NB4 (cell line): ENCODE measurements at regions not wholly inside any gene's neighbourhood (a gene's known extent, or its start where the extent isn't known, plus 50 kb on each side); places are given as distances from the start of the nearest gene placed in this dataset.
"Not testable (repeated sequence)": the region's sequence is repeated elsewhere in the genome, so short reads cannot be mapped to it uniquely, and the experiment has no call there.

Experiments
- DNase-seq: peaks from one replicate; pipeline ENCODE4 v3.0.0; 2010; ENCODE audit warnings: low read depth
- H3K4me3 ChIP-seq: one replicate; pipeline ENCODE4 v1.5.1; 2011; ENCODE audit warnings: mild to moderate bottlenecking, low read depth, low read length, moderate library complexity
- MYC ChIP-seq: IDR thresholded peaks from 2 replicates; pipeline ENCODE4 v1.6.1; 2011; ENCODE audit warnings: low read depth, low read length
- POLR2A ChIP-seq: IDR thresholded peaks from 2 replicates; pipeline ENCODE4 v1.6.1; 2011; ENCODE audit warnings: mild to moderate bottlenecking; ENCODE audit not compliant: insufficient read length; ENCODE audit errors: extremely low read depth
- TF ChIP-seq, protein P1 (sequence below): IDR thresholded peaks from 2 replicates; pipeline ENCODE4 v1.6.1; 2011; ENCODE audit warnings: low read depth, low read length
- TF ChIP-seq, protein P2 (sequence below): IDR thresholded peaks from one replicate; pipeline ENCODE4 v1.5.1; 2012; ENCODE audit warnings: low read depth, low read length

DNA sequence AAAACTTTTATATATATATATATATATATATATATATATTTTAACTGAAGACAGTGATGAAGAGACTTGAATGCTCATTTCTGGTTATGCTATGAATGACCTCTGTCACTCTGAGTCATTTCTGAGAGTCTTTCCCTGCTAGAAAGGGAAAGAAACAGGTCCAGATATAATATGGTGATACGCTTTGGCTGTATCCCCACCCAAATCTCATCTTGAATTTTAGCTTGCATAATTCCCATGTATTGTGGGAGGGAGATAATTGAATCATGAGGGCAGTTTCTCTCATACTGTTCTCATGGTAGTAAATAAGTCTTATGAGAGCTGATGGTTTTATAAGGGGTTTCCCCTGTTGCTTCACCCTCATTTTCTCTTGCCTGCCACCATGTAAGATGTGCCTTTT is 254.1 kb upstream of the IGFBP7 start:
- H3K4me3 ChIP-seq, result no peak overlapping the region
- no peak for TF ChIP-seq POLR2A
- no peak for TF ChIP-seq MYC
- no peak for DNase-seq

DNA sequence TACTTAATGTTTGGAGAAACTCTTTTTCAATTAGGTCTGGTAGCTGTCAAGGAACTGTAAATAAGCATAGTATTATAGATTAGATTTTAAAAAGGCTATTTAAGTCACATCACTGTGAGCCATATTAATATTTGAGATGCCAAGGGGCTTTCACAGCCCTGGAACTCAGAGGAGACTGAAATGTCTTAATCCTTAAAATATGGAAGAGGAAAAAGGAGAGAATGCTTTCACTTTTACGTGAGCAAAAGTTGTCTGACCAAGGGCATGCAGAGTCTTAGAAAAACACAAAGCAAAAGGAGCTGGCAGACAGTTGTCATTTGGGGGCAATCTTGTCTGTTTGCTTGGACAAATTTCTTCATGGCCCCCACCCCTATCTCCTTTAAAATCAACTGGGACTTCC is 253.2 kb upstream of the IGFBP7 start:
- TF ChIP-seq, protein P1, sequence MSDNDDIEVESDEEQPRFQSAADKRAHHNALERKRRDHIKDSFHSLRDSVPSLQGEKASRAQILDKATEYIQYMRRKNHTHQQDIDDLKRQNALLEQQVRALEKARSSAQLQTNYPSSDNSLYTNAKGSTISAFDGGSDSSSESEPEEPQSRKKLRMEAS, result no peak
- TF ChIP-seq, protein P2, sequence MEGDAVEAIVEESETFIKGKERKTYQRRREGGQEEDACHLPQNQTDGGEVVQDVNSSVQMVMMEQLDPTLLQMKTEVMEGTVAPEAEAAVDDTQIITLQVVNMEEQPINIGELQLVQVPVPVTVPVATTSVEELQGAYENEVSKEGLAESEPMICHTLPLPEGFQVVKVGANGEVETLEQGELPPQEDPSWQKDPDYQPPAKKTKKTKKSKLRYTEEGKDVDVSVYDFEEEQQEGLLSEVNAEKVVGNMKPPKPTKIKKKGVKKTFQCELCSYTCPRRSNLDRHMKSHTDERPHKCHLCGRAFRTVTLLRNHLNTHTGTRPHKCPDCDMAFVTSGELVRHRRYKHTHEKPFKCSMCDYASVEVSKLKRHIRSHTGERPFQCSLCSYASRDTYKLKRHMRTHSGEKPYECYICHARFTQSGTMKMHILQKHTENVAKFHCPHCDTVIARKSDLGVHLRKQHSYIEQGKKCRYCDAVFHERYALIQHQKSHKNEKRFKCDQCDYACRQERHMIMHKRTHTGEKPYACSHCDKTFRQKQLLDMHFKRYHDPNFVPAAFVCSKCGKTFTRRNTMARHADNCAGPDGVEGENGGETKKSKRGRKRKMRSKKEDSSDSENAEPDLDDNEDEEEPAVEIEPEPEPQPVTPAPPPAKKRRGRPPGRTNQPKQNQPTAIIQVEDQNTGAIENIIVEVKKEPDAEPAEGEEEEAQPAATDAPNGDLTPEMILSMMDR, result no peak
- TF ChIP-seq POLR2A, result no peak
- TF ChIP-seq MYC, result no peak

DNA sequence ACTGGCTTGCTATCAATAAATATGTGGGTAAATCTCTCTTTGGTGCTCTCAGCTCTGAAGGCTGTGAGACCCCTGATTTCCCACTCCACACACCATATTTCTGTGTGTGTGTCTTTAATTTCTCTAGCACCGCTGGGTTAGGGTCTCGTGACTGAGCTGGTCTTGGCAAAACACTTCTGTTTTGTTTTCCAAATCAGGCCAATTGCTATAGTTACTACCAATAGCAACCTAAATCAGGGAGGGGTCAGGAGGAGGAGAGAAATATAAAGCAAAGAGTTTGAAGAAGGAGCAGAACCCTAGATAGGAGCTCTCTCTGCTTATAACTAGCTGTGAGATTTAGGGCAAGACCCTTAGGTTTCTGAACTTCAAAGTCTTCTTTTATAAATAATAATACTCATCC is 250.5 kb upstream of the IGFBP7 start:
- TF ChIP-seq, protein P2, result no peak
- TF ChIP-seq POLR2A, result no peak
- no peak overlapping the region for H3K4me3 ChIP-seq
- DNase-seq, result no peak

More for the DNA sequence above, 253.2 kb upstream of the IGFBP7 start:
- no peak overlapping the region for H3K4me3 ChIP-seq
- peak; percentile 8 for DNase-seq

DNA sequence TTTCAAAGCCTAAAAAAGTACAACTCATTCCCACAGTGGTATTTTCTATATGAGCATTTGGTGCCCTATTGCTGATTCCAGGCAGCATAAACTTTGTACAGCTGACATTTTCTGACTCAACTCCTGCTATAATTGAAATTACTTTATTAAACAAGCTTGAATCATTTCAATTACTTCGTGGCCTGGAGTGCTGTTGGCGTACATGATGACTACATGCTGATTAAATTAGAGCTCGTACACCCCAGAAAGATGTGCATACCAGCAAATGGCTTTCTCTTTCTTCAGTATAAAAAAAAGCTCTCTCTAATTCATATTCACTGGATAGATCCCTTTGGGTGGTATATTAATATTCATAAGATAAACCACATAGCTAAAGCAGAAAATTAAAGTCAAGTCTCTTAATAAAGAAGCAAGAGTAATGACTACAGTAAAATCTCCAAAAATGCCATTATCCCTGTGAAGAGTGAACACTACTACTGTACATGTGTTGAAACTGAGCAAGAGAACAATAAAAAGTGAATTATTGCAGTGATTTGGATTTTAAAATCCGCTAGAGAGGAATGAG is 245.0 kb upstream of the IGFBP7 start:
- TF ChIP-seq MYC, result no peak
- TF ChIP-seq, protein P1, result no peak
- DNase-seq, result no peak
- H3K4me3 ChIP-seq, result no peak overlapping the region

DNA sequence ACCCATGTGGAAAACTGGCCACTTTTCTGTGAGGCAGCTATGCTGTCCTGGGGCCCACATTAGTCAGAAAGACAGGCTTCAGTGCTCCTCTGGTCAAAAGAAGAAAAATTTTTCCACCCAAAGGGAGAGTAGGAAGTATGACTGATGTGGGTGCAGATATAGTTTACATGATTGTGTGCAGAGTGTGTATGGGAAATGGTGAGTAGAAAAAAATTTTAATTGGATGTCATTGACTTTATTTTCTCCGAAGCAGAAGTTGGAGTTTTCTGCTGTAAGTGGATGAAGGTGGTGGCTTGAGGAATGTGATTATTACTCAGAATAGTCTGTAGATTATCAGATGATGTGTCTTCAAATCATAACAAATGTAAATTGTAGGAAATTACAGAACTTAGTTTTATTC is 241.5 kb upstream of the IGFBP7 start:
- no peak overlapping the region for H3K4me3 ChIP-seq
- TF ChIP-seq, protein P2, result no peak
- TF ChIP-seq, protein P1, result no peak
- TF ChIP-seq MYC, result no peak
- no peak for DNase-seq

DNA sequence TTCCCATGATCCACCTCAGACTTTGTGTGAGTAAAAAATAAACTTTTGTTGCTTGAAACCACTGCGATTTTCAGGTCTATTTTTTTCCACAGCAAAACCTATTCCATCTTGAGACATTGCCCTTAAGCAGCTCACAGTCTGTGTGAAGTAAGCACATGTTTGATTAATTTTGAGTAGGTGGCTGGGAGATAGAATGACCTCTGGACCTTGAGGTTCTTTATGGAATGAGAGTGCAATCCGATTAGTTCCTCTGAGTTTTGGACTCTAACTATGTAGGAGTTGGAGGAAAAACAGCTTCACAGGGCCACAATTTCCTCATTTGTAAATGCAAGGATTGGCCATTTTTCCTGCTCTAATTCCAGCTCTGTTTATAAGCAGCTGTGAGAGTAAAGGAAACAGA is 234.1 kb upstream of the IGFBP7 start:
- TF ChIP-seq, protein P2, result no peak
- no peak for TF ChIP-seq POLR2A
- no peak for DNase-seq
- H3K4me3 ChIP-seq, result no peak overlapping the region

DNA sequence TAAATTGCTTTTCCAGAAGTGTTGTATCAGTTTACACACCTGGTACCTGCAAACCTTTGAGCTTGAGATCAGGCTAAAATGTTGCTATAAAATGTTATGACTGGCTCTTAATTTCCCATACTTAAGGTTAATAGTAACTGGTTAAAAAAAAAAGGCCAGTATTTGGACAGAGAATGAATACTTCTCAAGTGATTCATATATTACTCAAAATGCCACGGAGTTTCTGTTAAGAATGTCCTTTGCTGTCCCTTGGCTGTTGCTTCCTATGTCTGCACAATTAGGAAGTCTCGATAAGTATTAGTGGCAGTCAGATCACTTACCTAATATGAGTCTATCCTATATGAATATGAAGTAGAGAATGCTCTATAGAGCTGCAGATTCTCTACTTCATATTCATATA is 232.2 kb upstream of the IGFBP7 start:
- TF ChIP-seq POLR2A (no peak), MYC (no peak)
- TF ChIP-seq, protein P2, result no peak
- TF ChIP-seq, protein P1, result no peak
- DNase-seq, result no peak
- H3K4me3 ChIP-seq, result no peak overlapping the region

DNA sequence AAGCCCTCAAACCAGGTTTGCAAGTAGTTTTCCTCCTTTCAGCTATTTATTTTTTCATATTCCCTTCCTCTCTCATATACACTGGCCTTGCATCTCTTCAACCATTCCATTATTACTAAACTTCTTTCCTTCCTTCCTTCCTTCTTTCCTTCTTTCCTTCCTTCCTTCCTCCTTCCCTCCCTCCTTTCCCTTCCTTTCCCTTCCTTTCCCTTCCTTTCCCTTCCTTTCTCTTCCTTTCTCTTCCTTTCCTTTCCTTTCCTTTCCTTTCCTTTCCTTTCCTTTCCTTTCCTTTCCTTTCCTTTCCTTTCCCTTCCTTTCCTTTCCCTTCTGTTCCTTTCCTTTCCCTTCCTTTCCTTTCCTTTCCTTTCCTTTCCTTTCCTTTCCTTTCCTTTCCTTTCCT is 228.7 kb upstream of the IGFBP7 start:
- DNase-seq, H3K4me3 ChIP-seq: not testable (repeated sequence)
